GM18861 (cell line): ENCODE measurements at regions not wholly inside any gene's neighbourhood (a gene's known extent, or its start where the extent isn't known, plus 50 kb on each side); places are given as distances from the start of the nearest gene placed in this dataset.

ENCODE experiments used
- ATAC-seq: cut with Tn5 transposase; IDR thresholded peaks from one replicate; pipeline ENCODE4 v1.9.1; 2021; ENCODE audit not compliant: unreplicated experiment

- ATAC-seq = no peak
Measured at GRCh38 chr11:109553284-109553683, 131.3 kb downstream of the C11orf87 start.

GRCh38 chr11:109554951-109555350 lies 133.0 kb downstream of the C11orf87 start:
- ATAC-seq = no peak

- ATAC-seq = no peak
Measured at GRCh38 chr11:109564241-109564640, 142.3 kb downstream of the C11orf87 start.

- no peak for ATAC-seq
Measured at GRCh38 chr11:109582470-109582869, 160.5 kb downstream of the C11orf87 start.

- no peak for ATAC-seq
Measured at GRCh38 chr11:109584001-109584972, 162.3 kb downstream of the C11orf87 start.

- no peak for ATAC-seq
Measured at GRCh38 chr11:109586789-109587188, 164.8 kb downstream of the C11orf87 start.

GRCh38 chr11:109590782-109591181 lies 168.8 kb downstream of the C11orf87 start:
- no peak for ATAC-seq

- no peak for ATAC-seq
Measured at GRCh38 chr11:109597336-109597735, 175.3 kb downstream of the C11orf87 start.

- no peak for ATAC-seq
Measured at GRCh38 chr11:109604481-109605400, 182.8 kb downstream of the C11orf87 start.

- no peak for ATAC-seq
Measured at GRCh38 chr11:109606256-109606655, 184.3 kb downstream of the C11orf87 start.

- ATAC-seq = no peak
Measured at GRCh38 chr11:109609454-109610185, 187.6 kb downstream of the C11orf87 start.

- ATAC-seq = no peak
Measured at GRCh38 chr11:109612496-109612895, 190.5 kb downstream of the C11orf87 start.

- ATAC-seq = no peak
Measured at GRCh38 chr11:109619498-109619897, 197.5 kb downstream of the C11orf87 start.

- no peak for ATAC-seq
Measured at GRCh38 chr11:109629734-109630133, 207.7 kb downstream of the C11orf87 start.

GRCh38 chr11:109641549-109641948 lies 219.6 kb downstream of the C11orf87 start:
- no peak for ATAC-seq

- no peak for ATAC-seq
Measured at GRCh38 chr11:109644152-109644551, 222.2 kb downstream of the C11orf87 start.

GRCh38 chr11:109648804-109649203 lies 226.8 kb downstream of the C11orf87 start:
- no peak for ATAC-seq

- no peak for ATAC-seq
Measured at GRCh38 chr11:109654091-109654490, 232.1 kb downstream of the C11orf87 start.

GRCh38 chr11:109658190-109658589 lies 236.2 kb downstream of the C11orf87 start:
- no peak for ATAC-seq

- ATAC-seq = no peak
Measured at GRCh38 chr11:109667719-109668118, 245.7 kb downstream of the C11orf87 start.
